ENCODE measurements at regions not wholly inside any gene's neighbourhood (a gene's known extent, or its start where the extent isn't known, plus 50 kb on each side); places are given as distances from the start of the nearest gene placed in this dataset.

DNA sequence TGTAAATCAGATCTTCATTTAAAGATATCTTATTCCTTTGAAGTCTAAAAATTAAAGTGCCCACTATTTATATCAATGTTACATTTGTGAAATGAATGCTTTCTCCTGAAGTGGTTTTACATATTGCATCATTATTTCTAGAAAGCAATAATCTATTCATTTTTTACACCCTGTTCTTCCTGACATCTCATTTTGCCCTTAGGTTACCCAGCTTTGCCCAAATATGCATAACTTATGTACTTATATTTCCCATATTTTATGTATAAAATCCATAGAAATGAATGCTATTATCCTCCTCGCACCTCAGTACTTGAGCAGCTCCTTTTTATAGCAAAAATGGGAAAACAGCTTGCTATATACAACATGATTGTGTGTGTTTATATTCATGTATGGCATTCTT, 396.5 kb upstream of the DSEL start:
- Mint-ChIP-seq H3K4me1 (ENCODE audit: low read depth) (no peaks in the 10 kb centered on the region), H3K27ac (no peak overlapping the region), H3K27me3 (no peaks in the 10 kb centered on the region), H3K4me3 (no peak overlapping the region), H3K36me3 (ENCODE audit: low read depth) (no peaks in the 10 kb centered on the region), H3K9me3 (no peaks in the 10 kb centered on the region)
- DNase-seq (no peak), ATAC-seq (no peak)
- CTCF ChIA-PET: no interaction called here
- TF ChIP-seq, protein P1, sequence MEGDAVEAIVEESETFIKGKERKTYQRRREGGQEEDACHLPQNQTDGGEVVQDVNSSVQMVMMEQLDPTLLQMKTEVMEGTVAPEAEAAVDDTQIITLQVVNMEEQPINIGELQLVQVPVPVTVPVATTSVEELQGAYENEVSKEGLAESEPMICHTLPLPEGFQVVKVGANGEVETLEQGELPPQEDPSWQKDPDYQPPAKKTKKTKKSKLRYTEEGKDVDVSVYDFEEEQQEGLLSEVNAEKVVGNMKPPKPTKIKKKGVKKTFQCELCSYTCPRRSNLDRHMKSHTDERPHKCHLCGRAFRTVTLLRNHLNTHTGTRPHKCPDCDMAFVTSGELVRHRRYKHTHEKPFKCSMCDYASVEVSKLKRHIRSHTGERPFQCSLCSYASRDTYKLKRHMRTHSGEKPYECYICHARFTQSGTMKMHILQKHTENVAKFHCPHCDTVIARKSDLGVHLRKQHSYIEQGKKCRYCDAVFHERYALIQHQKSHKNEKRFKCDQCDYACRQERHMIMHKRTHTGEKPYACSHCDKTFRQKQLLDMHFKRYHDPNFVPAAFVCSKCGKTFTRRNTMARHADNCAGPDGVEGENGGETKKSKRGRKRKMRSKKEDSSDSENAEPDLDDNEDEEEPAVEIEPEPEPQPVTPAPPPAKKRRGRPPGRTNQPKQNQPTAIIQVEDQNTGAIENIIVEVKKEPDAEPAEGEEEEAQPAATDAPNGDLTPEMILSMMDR (IDR thresholded peaks at IDR 0.05): no peak
- intact Hi-C loops (cut with micrococcal nuclease): no loop called here
- POLR2A ChIA-PET: no interaction called here

DNA sequence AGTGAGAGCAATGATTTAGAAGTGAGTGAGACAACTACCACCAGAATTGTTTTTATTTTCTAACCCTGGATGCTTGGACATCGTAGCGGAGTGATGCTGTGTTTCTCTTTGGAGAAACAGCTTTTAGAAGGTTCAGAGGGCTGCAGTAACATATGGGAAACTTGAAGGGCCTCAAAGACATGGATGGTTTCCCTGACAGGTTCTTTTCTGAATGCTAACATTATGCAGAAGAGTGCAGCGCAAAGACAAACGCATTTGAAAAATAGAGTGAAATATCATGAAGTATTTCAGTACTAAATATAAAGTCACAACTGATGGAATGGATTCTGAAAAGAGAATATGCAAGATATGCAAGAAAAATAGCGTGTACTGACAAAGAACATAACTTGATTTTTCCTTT, 385.1 kb upstream of the DSEL start:
- DNase-seq: no peak
- no peaks in the 10 kb centered on the region for H3K4me1 Mint-ChIP-seq (ENCODE audit: low read depth)
- no peaks in the 10 kb centered on the region for H3K9me3 Mint-ChIP-seq
- H3K4me3 Mint-ChIP-seq: no peak overlapping the region
- H3K27me3 Mint-ChIP-seq: no peaks in the 10 kb centered on the region
- TF ChIP-seq, protein P1 (IDR thresholded peaks at IDR 0.05): no peak
- ChIA-PET CTCF (interaction anchor here (0.7 kb wide), 1 partner anchor 103 kb away, joined by 3 read pairs; no protein-coding TSS in a partner anchor), POLR2A (no interaction called here)
- no peaks in the 10 kb centered on the region for H3K36me3 Mint-ChIP-seq (ENCODE audit: low read depth)
- ATAC-seq: no peak
- intact Hi-C loops (cut with micrococcal nuclease): no loop called here
- H3K27ac Mint-ChIP-seq: no peak overlapping the region

DNA sequence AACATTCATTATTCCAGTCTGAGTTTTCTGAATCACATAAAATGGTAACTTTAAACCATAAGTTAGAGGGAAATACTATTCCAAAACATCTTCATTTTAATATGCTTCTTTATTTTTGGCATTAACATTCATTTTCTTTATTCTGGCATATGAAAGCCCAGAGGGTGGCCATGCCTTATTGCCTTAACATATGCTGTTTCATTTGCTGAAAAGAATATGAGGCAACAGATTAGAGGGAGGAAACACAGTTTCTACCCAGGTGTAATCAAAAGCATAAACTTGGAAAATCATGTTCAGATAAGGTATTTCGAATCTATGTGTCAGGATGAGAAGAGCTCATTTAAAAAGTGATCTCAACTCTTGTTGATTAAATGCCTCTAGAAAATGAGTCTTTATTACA, 379.9 kb upstream of the DSEL start:
- H3K9me3 Mint-ChIP-seq: no peaks in the 10 kb centered on the region
- ATAC-seq (no peak), DNase-seq (no peak)
- TF ChIP-seq, protein P1 (IDR thresholded peaks at IDR 0.05): no peak
- ChIA-PET POLR2A (no interaction called here), CTCF (no interaction called here)
- intact Hi-C loops (cut with micrococcal nuclease): no loop called here
- no peaks in the 10 kb centered on the region for H3K27me3 Mint-ChIP-seq
- H3K27ac Mint-ChIP-seq: no peak overlapping the region
- no peak overlapping the region for H3K4me3 Mint-ChIP-seq
- H3K4me1 Mint-ChIP-seq (ENCODE audit: low read depth): no peaks in the 10 kb centered on the region
- no peaks in the 10 kb centered on the region for H3K36me3 Mint-ChIP-seq (ENCODE audit: low read depth)

DNA sequence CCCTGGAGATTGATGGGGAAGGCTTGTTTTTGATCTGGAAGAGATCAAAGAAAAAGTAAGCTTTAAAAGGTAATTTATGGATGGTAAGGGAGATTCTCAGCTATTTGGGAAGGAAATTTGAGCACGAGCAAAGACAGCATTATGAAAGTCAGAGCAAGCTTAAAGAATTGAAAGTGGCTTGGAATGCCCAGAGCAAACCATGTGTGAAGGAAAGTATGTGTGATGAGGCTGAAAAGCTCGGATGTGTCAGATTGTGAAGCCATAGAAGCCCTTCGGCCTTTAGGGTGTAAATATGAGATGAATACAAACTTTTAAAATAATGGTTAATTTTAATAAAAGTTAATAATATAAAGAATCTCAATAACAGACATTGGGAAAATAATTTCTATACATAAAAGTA, 377.4 kb upstream of the DSEL start:
- ATAC-seq (no peak), DNase-seq (no peak)
- intact Hi-C loops (cut with micrococcal nuclease): no loop called here
- TF ChIP-seq, protein P1 (IDR thresholded peaks at IDR 0.05): no peak
- Mint-ChIP-seq H3K36me3 (ENCODE audit: low read depth) (no peaks in the 10 kb centered on the region), H3K4me1 (ENCODE audit: low read depth) (no peaks in the 10 kb centered on the region), H3K9me3 (no peaks in the 10 kb centered on the region), H3K4me3 (no peak overlapping the region), H3K27ac (no peak overlapping the region), H3K27me3 (no peaks in the 10 kb centered on the region)
- ChIA-PET POLR2A (no interaction called here), CTCF (no interaction called here)

DNA sequence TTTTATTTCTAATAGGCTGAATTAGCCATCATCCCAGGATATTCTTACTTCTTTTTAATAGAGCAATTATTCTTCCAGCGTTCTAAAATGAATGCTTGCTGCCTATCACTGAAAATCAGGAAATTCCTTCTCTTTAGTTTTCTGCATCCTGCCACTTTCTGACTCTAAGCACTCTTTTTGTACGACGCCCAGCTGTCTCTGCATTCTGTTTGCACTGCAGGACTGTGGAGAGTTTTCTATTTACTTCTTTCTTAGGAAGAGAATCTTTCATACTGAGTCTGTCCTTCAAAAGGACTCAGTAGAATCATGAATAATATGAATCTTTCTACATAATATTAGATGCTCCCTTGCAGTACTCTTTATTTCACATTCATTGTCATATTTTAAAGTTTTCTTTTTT, 360.4 kb upstream of the DSEL start:
- ChIA-PET CTCF (no interaction called here), POLR2A (no interaction called here)
- Mint-ChIP-seq H3K27ac (no peak overlapping the region), H3K27me3 (no peaks in the 10 kb centered on the region), H3K4me3 (no peak overlapping the region), H3K4me1 (ENCODE audit: low read depth) (no peaks in the 10 kb centered on the region), H3K36me3 (ENCODE audit: low read depth) (no peaks in the 10 kb centered on the region), H3K9me3 (no peaks in the 10 kb centered on the region)
- no peak for ATAC-seq
- no peak for DNase-seq
- TF ChIP-seq, protein P1 (IDR thresholded peaks at IDR 0.05): no peak
- intact Hi-C loops (cut with micrococcal nuclease): no loop called here

Data from activated CD8-positive, alpha-beta T cell treated with anti-CD3 and anti-CD28 coated beads for 36 hours (primary cell).